CD14-positive monocyte (primary cell): ENCODE measurements at regions not wholly inside any gene's neighbourhood (a gene's known extent, or its start where the extent isn't known, plus 50 kb on each side); places are given as distances from the start of the nearest gene placed in this dataset.
A peak's percentile ranks its signal among the peaks of the same experiment; 100 is the strongest.

Experiments
- DNase-seq, 3 donors: peaks; one replicate each; pipeline ENCODE4 v3.0.0-alpha.2; 2011 to 2022
- H2AFZ ChIP-seq: 2 replicates; pipeline ENCODE4 v1.6.0; 2012; ENCODE audit warnings: mild to moderate bottlenecking, low read depth, low read length, inconsistent platforms; ENCODE audit not compliant: insufficient read depth, poor library complexity, severe bottlenecking
- H3K27ac ChIP-seq, 2 donors: 1 replicate in 1 of 2; 2 replicates in 1 of 2; pipeline ENCODE4 v1.5.1; 2012 to 2013; ENCODE audit warnings: low read length in 2 of 2, control low read depth in 1 of 2, inconsistent platforms in 1 of 2, low read depth in 1 of 2, mild to moderate bottlenecking in 1 of 2
- H3K27me3 ChIP-seq, 2 donors: one replicate each; pipeline versions ENCODE4 v1.6.0 to v1.6.1; 2011 to 2013; ENCODE audit warnings: low read length in 2 of 2; ENCODE audit not compliant: control insufficient read depth in 2 of 2, insufficient read depth in 2 of 2
- H3K36me3 ChIP-seq, 2 donors: replicated peaks in 1 of 2; 1 replicate in 1 of 2; 2 replicates in 1 of 2; pipeline versions ENCODE4 v1.5.1 to v1.6.1; 2012 to 2013; ENCODE audit warnings: low read length in 2 of 2, control low read depth in 1 of 2, inconsistent platforms in 1 of 2, mild to moderate bottlenecking in 1 of 2; ENCODE audit not compliant: insufficient read depth in 2 of 2, control insufficient read depth in 1 of 2
- H3K4me1 ChIP-seq, 2 donors: 1 replicate in 1 of 2; 2 replicates in 1 of 2; pipeline versions ENCODE4 v1.5.1 to v1.6.1; 2012 to 2013; ENCODE audit warnings: low read length in 2 of 2, control low read depth in 1 of 2, inconsistent platforms in 1 of 2, mild to moderate bottlenecking in 1 of 2, moderate library complexity in 1 of 2; ENCODE audit not compliant: insufficient read depth in 2 of 2, control insufficient read depth in 1 of 2
- H3K4me2 ChIP-seq: replicated peaks from 2 replicates; pipeline ENCODE3; 2012; ENCODE audit warnings: low read length, moderate library complexity, mild to moderate bottlenecking; ENCODE audit not compliant: poor library complexity, severe bottlenecking; ENCODE audit errors: extremely low read depth
- H3K4me3 ChIP-seq, 3 experiments: fragments of 200-600 bp in 1 of 3; sonication (generic) in 1 of 3; replicated peaks in 1 of 3; 1 replicate in 2 of 3; 2 replicates in 1 of 3; pipeline ENCODE4 v1.5.1; 2011 to 2013; ENCODE audit warnings: low read length in 3 of 3, mild to moderate bottlenecking in 3 of 3, control low read depth in 2 of 3, low read depth in 2 of 3, inconsistent platforms in 1 of 3, moderate library complexity in 1 of 3
- H3K79me2 ChIP-seq: 2 replicates; pipeline ENCODE4 v1.6.0; 2012; ENCODE audit warnings: mild to moderate bottlenecking, control low read depth, inconsistent platforms, low read length, moderate library complexity; ENCODE audit not compliant: insufficient read depth
- H3K9ac ChIP-seq: 2 replicates; pipeline ENCODE4 v1.6.0; 2017; ENCODE audit warnings: low read length, mild to moderate bottlenecking; ENCODE audit not compliant: insufficient read depth, poor library complexity, severe bottlenecking
- H3K9me3 ChIP-seq, 2 donors: replicated peaks in 1 of 2; 1 replicate in 1 of 2; 2 replicates in 1 of 2; pipeline versions ENCODE4 v1.5.1 to v1.6.1; 2012 to 2013; ENCODE audit warnings: low read length in 2 of 2, control low read depth in 1 of 2; ENCODE audit not compliant: control insufficient read depth in 1 of 2, insufficient read depth in 1 of 2
- H4K20me1 ChIP-seq: 2 replicates; pipeline ENCODE4 v1.6.0; 2012; ENCODE audit warnings: mild to moderate bottlenecking, low read length, control low read depth, moderate library complexity; ENCODE audit not compliant: insufficient read depth
- H3K27ac Mint-ChIP-seq, 7 donors: one replicate each; pipeline ENCODE4 v1.8.0; 2020; ENCODE audit warnings: mild to moderate bottlenecking in 7 of 7, mixed read lengths in 7 of 7, moderate library complexity in 6 of 7, inconsistent platforms in 2 of 7
- H3K27me3 Mint-ChIP-seq, 3 donors: one replicate each; pipeline ENCODE4 v1.8.0; 2021 to 2022; ENCODE audit warnings: low read depth in 3 of 3, mild to moderate bottlenecking in 3 of 3, mixed read lengths in 3 of 3, moderate library complexity in 3 of 3, inconsistent platforms in 1 of 3
- H3K36me3 Mint-ChIP-seq, 2 donors: one replicate each; pipeline ENCODE4 v1.8.0; 2020; ENCODE audit warnings: mixed read lengths in 2 of 2, inconsistent platforms in 1 of 2, mild to moderate bottlenecking in 1 of 2
- H3K4me1 Mint-ChIP-seq: one replicate; pipeline ENCODE4 v1.8.0; 2020; ENCODE audit warnings: mild to moderate bottlenecking, mixed read lengths
- H3K4me3 Mint-ChIP-seq, 2 donors: one replicate each; pipeline ENCODE4 v1.8.0; 2020; ENCODE audit warnings: mild to moderate bottlenecking in 2 of 2, mixed read lengths in 2 of 2, moderate library complexity in 1 of 2
- H3K9me3 Mint-ChIP-seq, 7 donors: one replicate each; pipeline ENCODE4 v1.8.0; 2020 to 2022; ENCODE audit warnings: mixed read lengths in 7 of 7, mild to moderate bottlenecking in 6 of 7, moderate library complexity in 6 of 7, inconsistent platforms in 2 of 7
- WGBS: methylation state at CpG from one replicate; pipeline ENCODE4 v1.1.5; 2013; ENCODE audit warnings: missing lambda C conversion rate; ENCODE audit not compliant: insufficient coverage; 5-methylcytosine and 5-hydroxymethylcytosine counted together
- intact Hi-C, 2 donors: fragments of 100-400 bp; cut with micrococcal nuclease; formaldehyde crosslinking; loops; one replicate each; pipeline versions ENCODE4 v1.15.0 to v1.15.1; 2023
- TF ChIP-seq, protein P1 (sequence below): fragments of 200-600 bp; IDR thresholded peaks from one replicate; pipeline ENCODE4 v1.8.0; 2022; ENCODE audit warnings: antibody characterized with exemption, mild to moderate bottlenecking

DNA sequence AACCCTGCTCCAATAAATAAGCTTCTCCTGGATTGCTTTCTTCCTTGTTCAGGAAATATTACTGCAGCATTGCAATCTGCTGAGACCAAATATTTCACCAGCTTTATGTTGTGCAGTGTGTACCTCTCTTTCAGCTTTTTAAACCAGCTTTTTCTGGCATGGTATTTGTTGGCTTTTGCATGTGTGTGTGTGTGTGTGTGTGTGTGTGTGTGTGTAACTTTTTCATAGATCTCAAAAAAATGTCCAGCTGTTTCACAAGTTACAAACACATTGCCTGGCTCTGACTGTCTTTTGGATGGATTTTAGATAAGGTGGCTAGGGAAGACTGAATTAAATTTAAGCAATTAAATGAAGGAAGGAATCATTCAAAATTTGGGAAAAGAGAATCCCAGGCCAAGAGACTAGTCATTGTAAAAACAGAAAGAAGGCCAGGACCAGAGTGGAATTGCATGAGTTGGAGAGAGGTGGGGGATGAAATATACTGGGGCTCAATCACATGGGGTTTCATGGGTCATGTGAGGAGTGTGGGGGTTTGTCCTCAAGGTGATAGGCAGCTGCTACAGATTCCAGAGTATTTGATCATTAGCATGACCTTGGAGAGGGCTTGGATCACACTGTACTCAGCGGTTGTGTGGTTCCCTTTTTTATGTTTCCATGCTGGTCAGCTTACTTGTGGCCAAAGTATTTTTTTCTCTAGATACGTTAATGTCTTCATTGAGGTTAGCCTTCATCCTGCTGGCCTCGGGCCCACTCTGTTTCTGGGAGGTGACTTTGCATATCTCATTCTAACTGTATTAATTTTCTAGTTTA, 357.7 kb upstream of the BOD1L1 start:
- H3K4me1 ChIP-seq = peaks cover 14 to 15% of the 10 kb centered on the region in 2 donors
- H3K9me3 Mint-ChIP-seq = no peaks in the 10 kb centered on the region
- H3K9me3 ChIP-seq = no peaks in the 10 kb centered on the region
- no peak overlapping the region for H2AFZ ChIP-seq
- H3K4me1 Mint-ChIP-seq = peaks cover 27% of the 10 kb centered on the region
- no peaks in the 10 kb centered on the region for H3K27me3 ChIP-seq
- H3K4me3 ChIP-seq = no peak overlapping the region
- H3K36me3 ChIP-seq = no peaks in the 10 kb centered on the region
- intact Hi-C loops = no loop called here
- no peak overlapping the region for H3K4me3 Mint-ChIP-seq
- H3K27ac Mint-ChIP-seq = no peak overlapping the region
- H3K27me3 Mint-ChIP-seq = peaks cover 0 to 2% (median 1%) of the 10 kb centered on the region in 3 donors
- no peaks in the 10 kb centered on the region for H3K79me2 ChIP-seq
- no CpG with 5 or more reads among the region's 3 CpGs for WGBS
- peak in 1 of 3 donors; percentile 7 for DNase-seq
- H3K27ac ChIP-seq = no peak overlapping the region
- no peak overlapping the region for H3K9ac ChIP-seq
- H3K36me3 Mint-ChIP-seq = no peaks in the 10 kb centered on the region
- TF ChIP-seq, protein P1, sequence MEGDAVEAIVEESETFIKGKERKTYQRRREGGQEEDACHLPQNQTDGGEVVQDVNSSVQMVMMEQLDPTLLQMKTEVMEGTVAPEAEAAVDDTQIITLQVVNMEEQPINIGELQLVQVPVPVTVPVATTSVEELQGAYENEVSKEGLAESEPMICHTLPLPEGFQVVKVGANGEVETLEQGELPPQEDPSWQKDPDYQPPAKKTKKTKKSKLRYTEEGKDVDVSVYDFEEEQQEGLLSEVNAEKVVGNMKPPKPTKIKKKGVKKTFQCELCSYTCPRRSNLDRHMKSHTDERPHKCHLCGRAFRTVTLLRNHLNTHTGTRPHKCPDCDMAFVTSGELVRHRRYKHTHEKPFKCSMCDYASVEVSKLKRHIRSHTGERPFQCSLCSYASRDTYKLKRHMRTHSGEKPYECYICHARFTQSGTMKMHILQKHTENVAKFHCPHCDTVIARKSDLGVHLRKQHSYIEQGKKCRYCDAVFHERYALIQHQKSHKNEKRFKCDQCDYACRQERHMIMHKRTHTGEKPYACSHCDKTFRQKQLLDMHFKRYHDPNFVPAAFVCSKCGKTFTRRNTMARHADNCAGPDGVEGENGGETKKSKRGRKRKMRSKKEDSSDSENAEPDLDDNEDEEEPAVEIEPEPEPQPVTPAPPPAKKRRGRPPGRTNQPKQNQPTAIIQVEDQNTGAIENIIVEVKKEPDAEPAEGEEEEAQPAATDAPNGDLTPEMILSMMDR = no peak
- H3K4me2 ChIP-seq = no peak overlapping the region
- no peaks in the 10 kb centered on the region for H4K20me1 ChIP-seq

DNA sequence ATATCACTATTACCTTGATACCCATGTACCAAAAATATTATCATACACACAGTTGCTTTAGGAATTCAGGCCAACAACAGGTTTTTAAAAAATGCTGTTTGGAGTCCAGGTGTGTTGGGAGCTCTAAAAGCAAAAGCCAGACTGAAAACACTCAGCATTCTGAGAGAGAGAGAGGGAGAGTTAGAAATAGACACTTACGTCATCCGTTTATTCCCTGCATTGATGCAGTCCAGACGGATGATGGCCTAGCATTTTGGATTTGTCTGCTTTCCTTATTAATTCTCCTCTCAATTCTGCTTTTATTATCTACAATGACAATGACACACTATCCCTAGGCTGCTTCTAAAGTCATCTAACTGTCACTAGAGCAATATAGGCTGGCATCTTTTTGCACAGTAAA, 358.3 kb upstream of the BOD1L1 start:
- Histone ChIP-seq H2AFZ (no peak overlapping the region), H3K4me3 (no peak overlapping the region), H3K27ac (no peak overlapping the region), H3K36me3 (no peaks in the 10 kb centered on the region), H3K9me3 (no peaks in the 10 kb centered on the region), H4K20me1 (no peaks in the 10 kb centered on the region), H3K9ac (no peak overlapping the region), H3K4me2 (no peak overlapping the region), H3K79me2 (no peaks in the 10 kb centered on the region), H3K4me1 (peaks cover 14 to 15% of the 10 kb centered on the region in 2 donors), H3K27me3 (no peaks in the 10 kb centered on the region)
- Mint-ChIP-seq H3K9me3 (no peaks in the 10 kb centered on the region), H3K4me3 (no peak overlapping the region), H3K36me3 (no peaks in the 10 kb centered on the region), H3K27me3 (peaks cover 0 to 2% (median 1%) of the 10 kb centered on the region in 3 donors), H3K4me1 (peaks cover 27% of the 10 kb centered on the region), H3K27ac (no peak overlapping the region)
- no peak for DNase-seq
- TF ChIP-seq, protein P1 = no peak
- WGBS = 29% methylated on average over 1 of the region's 3 CpGs
- intact Hi-C loops = no loop called here
